Adrenal gland (tissue), 9 donors: ENCODE measurements at regions not wholly inside any gene's neighbourhood (a gene's known extent, or its start where the extent isn't known, plus 50 kb on each side); places are given as distances from the start of the nearest gene placed in this dataset.
"Not testable (repeated sequence)": the region's sequence is repeated elsewhere in the genome, so short reads cannot be mapped to it uniquely, and the experiment has no call there.

Experiments used
- DNase-seq, 7 donors: peaks; one replicate each; pipeline ENCODE4 v3.0.0-alpha.2; 2019 to 2020
- H3K27ac ChIP-seq, 5 donors: fragments of 200-600 bp; sonication (generic) in 4 of 5; 1 replicate in 3 of 5; 2 replicates in 2 of 5; pipeline versions ENCODE4 v1.5.1 to v1.8.0; 2016 to 2020; ENCODE audit warnings: mild to moderate bottlenecking in 1 of 5
- H3K27me3 ChIP-seq: fragments of 200-600 bp; 2 replicates; pipeline ENCODE4 v1.8.0; 2021
- H3K36me3 ChIP-seq, 2 donors: fragments of 200-600 bp; replicated peaks in 1 of 2; 1 replicate in 1 of 2; 2 replicates in 1 of 2; pipeline versions ENCODE4 v1.5.1 to v1.8.0; 2018 to 2022
- H3K4me1 ChIP-seq, 2 donors: fragments of 200-600 bp; replicated peaks in 1 of 2; 1 replicate in 1 of 2; 2 replicates in 1 of 2; pipeline versions ENCODE4 v1.5.1 to v1.8.0; 2018 to 2021
- H3K4me3 ChIP-seq, 4 donors: fragments of 200-600 bp; sonication (generic) in 3 of 4; one replicate each; pipeline ENCODE4 v1.5.1; 2016 to 2018
- H3K9me3 ChIP-seq, 3 donors: fragments of 200-600 bp; sonication (generic) in 1 of 3; replicated peaks in 1 of 3; 1 replicate in 2 of 3; 2 replicates in 1 of 3; pipeline versions ENCODE4 v1.5.1 to v1.8.0; 2016 to 2021
- CTCF ChIP-seq, 6 experiments: fragments of 450-650 bp in 4 of 6; fragments of 200-600 bp in 2 of 6; sonication (generic) in 1 of 6; IDR thresholded peaks; 1 replicate in 5 of 6; 2 replicates in 1 of 6; pipeline versions ENCODE4 v1.5.1 to v1.8.0; 2016 to 2021; ENCODE audit warnings: antibody characterized with exemption in 6 of 6, mild to moderate bottlenecking in 2 of 6, moderate library complexity in 1 of 6
- POLR2A ChIP-seq, 2 donors: fragments of 450-650 bp; IDR thresholded peaks; one replicate each; pipeline ENCODE4 v1.6.1; 2017; ENCODE audit warnings: antibody characterized with exemption in 2 of 2, mild to moderate bottlenecking in 2 of 2, moderate library complexity in 1 of 2
- WGBS, 4 donors: extraction: QIAGEN DNeasy Blood & Tissue Kit in 2 of 4; methylation state at CpG; one replicate each; pipeline versions ENCODE4 v1.1.5 to v1.1.7; 2013 to 2017; 5-methylcytosine and 5-hydroxymethylcytosine counted together
- intact Hi-C, 2 donors: fragments of 100-400 bp; cut with DNase I; formaldehyde crosslinking; loops; one replicate each; pipeline versions ENCODE4 v1.14.1 to v1.15.0; 2022 to 2023
- donor health status: healthy with polysubstance abuse.
- donor health status: Bipolar disorder and iron deficiency.
- donor health status: DM: yes; HTN: yes; CAD: no.
- donor health status: DM: no; HTN: no; CAD: no.
- donor health status: DM: no; HTN: no; CAD: no.

- TF ChIP-seq CTCF (IDR thresholded peaks at IDR 0.05) = no peak
- TF ChIP-seq POLR2A (IDR thresholded peaks at IDR 0.05) = no peak
- 75 to 94% (median 82%) methylated on average over 2 of the region's 2 CpGs for WGBS, 4 donors
Observed at GRCh38 chr12:46965137-46965536, 114.3 kb upstream of the PCED1B start.

GRCh38 chr12:46965880-46966279 is 113.5 kb upstream of the PCED1B start:
- H3K27ac ChIP-seq = peak overlapping the region in 1 of 5 donors; percentile 3
- 83 to 100% (median 93%) methylated on average over 2 to 4 of the region's 4 CpGs for WGBS, 4 donors
- intact Hi-C loops = no loop called here

More at GRCh38 chr12:46965137-46965536, 114.3 kb upstream of the PCED1B start:
- intact Hi-C loops = no loop called here
- Histone ChIP-seq H3K9me3 (no peaks in the 10 kb centered on the region), H3K27me3 (no peaks in the 10 kb centered on the region), H3K4me3 (no peak overlapping the region), H3K36me3 (no peaks in the 10 kb centered on the region), H3K4me1 (peaks cover 11 to 19% of the 10 kb centered on the region in 2 donors), H3K27ac (peak overlapping the region in 4 of 5 donors; percentile 50 to 71 (median 56))
- DNase-seq = no peak

GRCh38 chr12:46970636-46971035 is 108.8 kb upstream of the PCED1B start:
- DNase-seq = no peak
- Histone ChIP-seq H3K4me1 (no peaks in the 10 kb centered on the region), H3K36me3 (no peaks in the 10 kb centered on the region), H3K4me3 (no peak overlapping the region), H3K27ac (no peak overlapping the region), H3K9me3 (no peaks in the 10 kb centered on the region), H3K27me3 (no peaks in the 10 kb centered on the region)
- intact Hi-C loops = no loop called here
- TF ChIP-seq CTCF (IDR thresholded peaks at IDR 0.05) (no peak), POLR2A (IDR thresholded peaks at IDR 0.05) (no peak)
- 90 to 96% (median 93%) methylated on average over 5 of the region's 5 CpGs for WGBS, 4 donors

More at GRCh38 chr12:46965880-46966279, 113.5 kb upstream of the PCED1B start:
- Histone ChIP-seq H3K4me3 (no peak overlapping the region), H3K36me3 (no peaks in the 10 kb centered on the region), H3K9me3 (no peaks in the 10 kb centered on the region), H3K4me1 (peaks cover 11 to 19% of the 10 kb centered on the region in 2 donors), H3K27me3 (no peaks in the 10 kb centered on the region)
- no peak for DNase-seq
- no peak for TF ChIP-seq POLR2A (IDR thresholded peaks at IDR 0.05)
- no peak for TF ChIP-seq CTCF (IDR thresholded peaks at IDR 0.05)

GRCh38 chr12:46973937-46974336 is 105.5 kb upstream of the PCED1B start:
- H3K4me1 ChIP-seq, H3K4me3 ChIP-seq, H3K9me3 ChIP-seq, DNase-seq, intact Hi-C loops, H3K36me3 ChIP-seq, H3K27me3 ChIP-seq, H3K27ac ChIP-seq: not testable (repeated sequence)
- WGBS, 4 donors = 72 to 89% (median 81%) methylated on average over 3 of the region's 3 CpGs

GRCh38 chr12:46977871-46978375 is 101.5 kb upstream of the PCED1B start:
- no peaks in the 10 kb centered on the region for H3K9me3 ChIP-seq
- WGBS, 4 donors = 93 to 100% (median 97%) methylated on average over 1 of the region's 1 CpG
- intact Hi-C loops = no loop called here
- no peak for DNase-seq
- TF ChIP-seq POLR2A (IDR thresholded peaks at IDR 0.05) (no peak), CTCF (IDR thresholded peaks at IDR 0.05) (no peak)
- no peaks in the 10 kb centered on the region for H3K4me1 ChIP-seq
- H3K4me3 ChIP-seq = no peak overlapping the region
- H3K36me3 ChIP-seq = no peaks in the 10 kb centered on the region
- no peak overlapping the region for H3K27ac ChIP-seq
- no peaks in the 10 kb centered on the region for H3K27me3 ChIP-seq
